HAP-1 (cell line): ENCODE measurements at regions not wholly inside any gene's neighbourhood (a gene's known extent, or its start where the extent isn't known, plus 50 kb on each side); places are given as distances from the start of the nearest gene placed in this dataset.
A peak's percentile ranks its signal among the peaks of the same experiment; 100 is the strongest.
"Not testable (repeated sequence)": the region's sequence is repeated elsewhere in the genome, so short reads cannot be mapped to it uniquely, and the experiment has no call there.

Experiments used
- DNase-seq, 2 experiments: peaks; one replicate each; pipeline ENCODE4 v3.0.0-alpha.2; 2016 to 2020; ENCODE audit warnings: low spot score in 2 of 2
- H3K27me3 ChIP-seq: fragments of 250-450 bp; sonication (Bioruptor Pico); 2 replicates; pipeline ENCODE4 v1.5.1; 2020; ENCODE audit warnings: low read depth, mild to moderate bottlenecking, moderate library complexity
- H3K36me3 ChIP-seq: fragments of 250-450 bp; sonication (Bioruptor Pico); replicated peaks from 2 replicates; pipeline ENCODE4 v1.5.1; 2020; ENCODE audit warnings: mild to moderate bottlenecking
- H3K4me1 ChIP-seq: fragments of 250-450 bp; sonication (Bioruptor Pico); 2 replicates; pipeline ENCODE4 v1.5.1; 2020; ENCODE audit warnings: mild to moderate bottlenecking
- H3K4me3 ChIP-seq: fragments of 250-450 bp; sonication (Bioruptor Pico); 2 replicates; pipeline ENCODE4 v1.5.1; 2020; ENCODE audit warnings: mild to moderate bottlenecking, moderate library complexity
- H3K9me3 ChIP-seq: fragments of 250-450 bp; sonication (Bioruptor Pico); 2 replicates; pipeline ENCODE4 v1.5.1; 2020; ENCODE audit warnings: mild to moderate bottlenecking, moderate library complexity
- in situ Hi-C: fragments of 300-500 bp; cut with MboI; formaldehyde crosslinking; loops from 3 replicates; pipeline ENCODE4 v1.14.3; 2020; ENCODE audit warnings: low sequenced_read_pairs, inconsistent platforms, mixed read lengths

- no peak overlapping the region for H3K4me3 ChIP-seq
- no peak for DNase-seq
- no peaks in the 10 kb centered on the region for H3K9me3 ChIP-seq
- H3K36me3 ChIP-seq = no peaks in the 10 kb centered on the region
- in situ Hi-C loops = no loop called here
- no peaks in the 10 kb centered on the region for H3K27me3 ChIP-seq
- no peaks in the 10 kb centered on the region for H3K4me1 ChIP-seq
Measured at GRCh38 chr13:88022431-88023208, 351.4 kb downstream of the SLITRK5 start.

GRCh38 chr13:88026241-88026640 is 355.1 kb downstream of the SLITRK5 start:
- Histone ChIP-seq H3K9me3 (no peaks in the 10 kb centered on the region), H3K4me1 (no peaks in the 10 kb centered on the region), H3K27me3 (no peaks in the 10 kb centered on the region), H3K4me3 (no peak overlapping the region), H3K36me3 (no peaks in the 10 kb centered on the region)
- DNase-seq = no peak
- in situ Hi-C loops = no loop called here

GRCh38 chr13:88031980-88032559 is 360.9 kb downstream of the SLITRK5 start:
- in situ Hi-C loops = no loop called here
- no peaks in the 10 kb centered on the region for H3K4me1 ChIP-seq
- H3K27me3 ChIP-seq = no peaks in the 10 kb centered on the region
- DNase-seq = no peak
- H3K9me3 ChIP-seq = no peaks in the 10 kb centered on the region
- no peaks in the 10 kb centered on the region for H3K36me3 ChIP-seq
- H3K4me3 ChIP-seq = no peak overlapping the region

GRCh38 chr13:88036205-88036604 is 365.0 kb downstream of the SLITRK5 start:
- H3K27me3 ChIP-seq, H3K4me1 ChIP-seq, H3K36me3 ChIP-seq, in situ Hi-C loops, H3K9me3 ChIP-seq, DNase-seq, H3K4me3 ChIP-seq: not testable (repeated sequence)

- H3K4me3 ChIP-seq = no peak overlapping the region
- no peaks in the 10 kb centered on the region for H3K4me1 ChIP-seq
- H3K36me3 ChIP-seq = no peaks in the 10 kb centered on the region
- H3K27me3 ChIP-seq = no peaks in the 10 kb centered on the region
- in situ Hi-C loops = no loop called here
- no peak for DNase-seq
- H3K9me3 ChIP-seq = no peaks in the 10 kb centered on the region
Measured at GRCh38 chr13:88042489-88042888, 371.3 kb downstream of the SLITRK5 start.

- Histone ChIP-seq H3K4me1 (no peaks in the 10 kb centered on the region), H3K9me3 (no peaks in the 10 kb centered on the region), H3K36me3 (no peaks in the 10 kb centered on the region), H3K27me3 (no peaks in the 10 kb centered on the region), H3K4me3 (no peak overlapping the region)
- in situ Hi-C loops = no loop called here
- DNase-seq = no peak
Measured at GRCh38 chr13:88051746-88052482, 380.7 kb downstream of the SLITRK5 start.

- H3K27me3 ChIP-seq = no peaks in the 10 kb centered on the region
- in situ Hi-C loops = no loop called here
- no peaks in the 10 kb centered on the region for H3K4me1 ChIP-seq
- no peaks in the 10 kb centered on the region for H3K9me3 ChIP-seq
- DNase-seq = no peak
- H3K4me3 ChIP-seq = no peak overlapping the region
- H3K36me3 ChIP-seq = no peaks in the 10 kb centered on the region
Measured at GRCh38 chr13:88063741-88064140, 392.6 kb downstream of the SLITRK5 start.

- no peaks in the 10 kb centered on the region for H3K36me3 ChIP-seq
- H3K9me3 ChIP-seq = no peaks in the 10 kb centered on the region
- DNase-seq = no peak
- H3K4me3 ChIP-seq = no peak overlapping the region
- in situ Hi-C loops = no loop called here
- H3K4me1 ChIP-seq = no peaks in the 10 kb centered on the region
- H3K27me3 ChIP-seq = no peaks in the 10 kb centered on the region
Measured at GRCh38 chr13:88066847-88067246, 395.7 kb downstream of the SLITRK5 start.

GRCh38 chr13:88068316-88068715 is 397.1 kb downstream of the SLITRK5 start:
- Histone ChIP-seq H3K36me3 (no peaks in the 10 kb centered on the region), H3K4me1 (no peaks in the 10 kb centered on the region), H3K4me3 (no peak overlapping the region), H3K27me3 (no peaks in the 10 kb centered on the region), H3K9me3 (no peaks in the 10 kb centered on the region)
- in situ Hi-C loops = no loop called here
- DNase-seq = no peak

- peak in 1 of 2 experiments; percentile 9 for DNase-seq
- H3K9me3 ChIP-seq = no peaks in the 10 kb centered on the region
- H3K4me1 ChIP-seq = no peaks in the 10 kb centered on the region
- no peaks in the 10 kb centered on the region for H3K36me3 ChIP-seq
- in situ Hi-C loops = no loop called here
- no peaks in the 10 kb centered on the region for H3K27me3 ChIP-seq
- no peak overlapping the region for H3K4me3 ChIP-seq
Measured at GRCh38 chr13:88068975-88069374, 397.8 kb downstream of the SLITRK5 start.

GRCh38 chr13:88071371-88071770 is 400.2 kb downstream of the SLITRK5 start:
- H3K4me1 ChIP-seq = no peaks in the 10 kb centered on the region
- in situ Hi-C loops = no loop called here
- H3K4me3 ChIP-seq = no peak overlapping the region
- no peak for DNase-seq
- H3K36me3 ChIP-seq = no peaks in the 10 kb centered on the region
- no peaks in the 10 kb centered on the region for H3K27me3 ChIP-seq
- H3K9me3 ChIP-seq = no peaks in the 10 kb centered on the region

GRCh38 chr13:88074794-88075510 is 403.8 kb downstream of the SLITRK5 start:
- H3K27me3 ChIP-seq = no peaks in the 10 kb centered on the region
- no peak overlapping the region for H3K4me3 ChIP-seq
- no peaks in the 10 kb centered on the region for H3K36me3 ChIP-seq
- in situ Hi-C loops = no loop called here
- DNase-seq = no peak
- no peaks in the 10 kb centered on the region for H3K4me1 ChIP-seq
- no peaks in the 10 kb centered on the region; the same call in 1 of the 2 replicates for H3K9me3 ChIP-seq

- H3K36me3 ChIP-seq = no peaks in the 10 kb centered on the region
- no peak for DNase-seq
- H3K27me3 ChIP-seq = no peaks in the 10 kb centered on the region
- no peaks in the 10 kb centered on the region for H3K4me1 ChIP-seq
- no peaks in the 10 kb centered on the region for H3K9me3 ChIP-seq
- H3K4me3 ChIP-seq = no peak overlapping the region
- in situ Hi-C loops = no loop called here
Measured at GRCh38 chr13:88085036-88085435, 413.9 kb downstream of the SLITRK5 start.

- in situ Hi-C loops = no loop called here
- Histone ChIP-seq H3K4me1 (no peaks in the 10 kb centered on the region), H3K9me3 (no peaks in the 10 kb centered on the region), H3K27me3 (no peaks in the 10 kb centered on the region), H3K36me3 (no peaks in the 10 kb centered on the region), H3K4me3 (no peak overlapping the region)
- DNase-seq = no peak
Measured at GRCh38 chr13:88086577-88086976, 415.4 kb downstream of the SLITRK5 start.
